CD4-positive, alpha-beta memory T cell (primary cell): ENCODE measurements at regions not wholly inside any gene's neighbourhood (a gene's known extent, or its start where the extent isn't known, plus 50 kb on each side); places are given as distances from the start of the nearest gene placed in this dataset.

ENCODE experiments used
- CTCF ChIA-PET: fragments of 350-600 bp; sonication (Branson Sonifier 250); formaldehyde crosslinking; loops from one replicate; lab custom pipeline; 2021; ENCODE audit warnings: inconsistent platforms; ENCODE audit not compliant: partially characterized antibody; lab: Charles Lee
- POLR2A ChIA-PET: fragments of 350-600 bp; sonication (Branson Sonifier 250); formaldehyde crosslinking; loops from one replicate; lab custom pipeline; 2021; ENCODE audit not compliant: partially characterized antibody; lab: Charles Lee
- DNase-seq, 5 donors: peaks; one replicate each; pipeline versions ENCODE4 v3.0.0 to v3.0.0-alpha.2; 2020 to 2022; ENCODE audit warnings: mixed read lengths in 1 of 5
- H3K27ac ChIP-seq: one replicate; pipeline ENCODE4 v1.7.0; 2013; ENCODE audit warnings: low read depth, low read length
- H3K27me3 ChIP-seq: 2 replicates; pipeline ENCODE4 v1.7.0; 2013; ENCODE audit warnings: mild to moderate bottlenecking, low read length, moderate library complexity; ENCODE audit not compliant: insufficient read depth
- H3K36me3 ChIP-seq: 2 replicates; pipeline ENCODE4 v1.7.0; 2013; ENCODE audit warnings: mild to moderate bottlenecking, low read length, moderate library complexity; ENCODE audit not compliant: insufficient read depth
- H3K4me1 ChIP-seq: 2 replicates; pipeline ENCODE4 v1.7.0; 2013; ENCODE audit warnings: mild to moderate bottlenecking, low read length, moderate library complexity; ENCODE audit not compliant: insufficient read depth
- H3K4me3 ChIP-seq, 2 donors: one replicate each; pipeline ENCODE4 v1.7.0; 2013; ENCODE audit warnings: low read length in 2 of 2, mild to moderate bottlenecking in 1 of 2
- H3K9me3 ChIP-seq, 2 donors: one replicate each; pipeline ENCODE4 v1.7.0; 2013; ENCODE audit warnings: low read length in 2 of 2, control low read depth in 1 of 2; ENCODE audit not compliant: control insufficient read depth in 1 of 2
- H3K27ac Mint-ChIP-seq, 7 donors: one replicate each; pipeline ENCODE4 v1.8.0; 2020 to 2021; ENCODE audit warnings: mixed read lengths in 7 of 7, mild to moderate bottlenecking in 6 of 7, inconsistent platforms in 3 of 7, moderate library complexity in 3 of 7
- H3K27me3 Mint-ChIP-seq, 2 donors: one replicate each; pipeline ENCODE4 v1.8.0; 2020 to 2021; ENCODE audit warnings: mixed read lengths in 2 of 2
- H3K36me3 Mint-ChIP-seq, 2 donors: one replicate each; pipeline ENCODE4 v1.8.0; 2020 to 2021; ENCODE audit warnings: mixed read lengths in 2 of 2, inconsistent platforms in 1 of 2, mild to moderate bottlenecking in 1 of 2
- H3K4me1 Mint-ChIP-seq, 4 donors: one replicate each; pipeline ENCODE4 v1.8.0; 2020 to 2021; ENCODE audit warnings: mixed read lengths in 4 of 4, mild to moderate bottlenecking in 1 of 4
- H3K4me3 Mint-ChIP-seq, 8 donors: one replicate each; pipeline ENCODE4 v1.8.0; 2020 to 2021; ENCODE audit warnings: mixed read lengths in 8 of 8, mild to moderate bottlenecking in 7 of 8, moderate library complexity in 6 of 8, inconsistent platforms in 3 of 8
- H3K9me3 Mint-ChIP-seq, 8 donors: one replicate each; pipeline ENCODE4 v1.8.0; 2020 to 2021; ENCODE audit warnings: mixed read lengths in 8 of 8, mild to moderate bottlenecking in 5 of 8, inconsistent platforms in 3 of 8, moderate library complexity in 1 of 8
- intact Hi-C: fragments of 100-400 bp; cut with micrococcal nuclease; formaldehyde crosslinking; loops from one replicate; pipeline ENCODE4 v1.15.1; 2023

DNA sequence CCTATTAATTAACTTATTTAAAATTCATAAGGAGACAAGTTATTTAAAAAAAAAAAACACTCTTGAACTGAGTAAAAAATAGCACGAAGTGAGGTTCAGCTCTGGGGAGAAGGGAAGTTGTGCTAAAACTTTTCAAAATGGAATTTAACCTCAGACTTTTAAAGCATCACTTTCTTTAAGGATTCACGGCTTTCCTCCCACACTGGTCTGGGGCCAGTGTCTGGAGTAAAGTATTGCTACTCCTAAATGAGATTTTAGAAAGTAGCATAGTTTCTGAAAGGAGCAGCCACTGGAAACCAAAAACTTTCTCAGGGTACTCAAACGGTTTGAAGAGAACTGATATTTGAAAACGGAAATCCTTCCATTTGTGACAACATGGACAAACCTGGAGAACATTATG lies 97.7 kb upstream of the CYP1B1 start:
- Histone ChIP-seq H3K9me3 (no peaks in the 10 kb centered on the region), H3K4me3 (no peak overlapping the region), H3K27me3 (no peaks in the 10 kb centered on the region), H3K27ac (no peak overlapping the region), H3K4me1 (no peaks in the 10 kb centered on the region), H3K36me3 (no peaks in the 10 kb centered on the region)
- no peak overlapping the region for H3K4me3 Mint-ChIP-seq
- peaks cover 0 to 2% (median 0%) of the 10 kb centered on the region in 8 donors for H3K9me3 Mint-ChIP-seq
- H3K27ac Mint-ChIP-seq, result no peak overlapping the region
- ChIA-PET CTCF (no interaction called here), POLR2A (no interaction called here)
- peaks cover 17 to 25% of the 10 kb centered on the region in 2 donors for H3K27me3 Mint-ChIP-seq
- intact Hi-C loops, result no loop called here
- no peaks in the 10 kb centered on the region for H3K4me1 Mint-ChIP-seq
- DNase-seq, result no peak
- H3K36me3 Mint-ChIP-seq, result no peaks in the 10 kb centered on the region

DNA sequence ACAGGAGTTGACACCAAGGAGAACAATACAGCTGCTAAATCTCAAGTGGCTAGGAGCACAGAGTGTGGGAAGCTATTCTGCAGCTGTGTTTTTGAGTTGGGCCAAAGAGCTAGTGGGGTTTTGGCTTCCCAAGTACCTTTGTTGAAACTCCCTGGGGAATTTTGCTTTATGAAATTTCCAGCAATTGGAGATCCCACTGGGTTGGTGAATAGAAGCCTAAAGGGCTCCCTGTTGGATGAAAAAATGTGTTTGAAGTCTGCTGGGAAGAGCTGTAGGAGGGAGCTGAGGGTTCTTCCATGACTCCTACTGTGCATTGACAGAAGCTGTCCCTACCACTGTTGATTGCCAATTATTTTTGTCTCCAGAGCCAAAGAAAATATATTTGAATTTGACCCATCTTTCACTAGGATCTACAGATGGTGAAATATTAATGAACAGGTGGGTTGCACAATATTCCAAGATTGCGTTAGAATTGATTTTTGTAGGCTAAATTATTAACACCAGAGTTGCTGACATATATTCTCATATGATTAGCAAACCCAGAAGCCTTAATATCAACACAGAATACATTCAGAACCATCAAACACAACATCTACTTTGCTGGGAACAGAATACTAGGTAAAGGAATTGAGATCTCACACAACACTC lies 95.4 kb upstream of the CYP1B1 start:
- DNase-seq, result no peak
- intact Hi-C loops, result no loop called here
- ChIA-PET POLR2A (no interaction called here), CTCF (no interaction called here)
- Mint-ChIP-seq H3K4me1 (no peaks in the 10 kb centered on the region), H3K27ac (no peak overlapping the region), H3K4me3 (no peak overlapping the region), H3K27me3 (peaks cover 16 to 28% of the 10 kb centered on the region in 2 donors), H3K9me3 (peaks cover 0 to 2% (median 0%) of the 10 kb centered on the region in 8 donors), H3K36me3 (no peaks in the 10 kb centered on the region)
- H3K27me3 ChIP-seq, result no peaks in the 10 kb centered on the region
- H3K4me3 ChIP-seq, result no peak overlapping the region
- no peak overlapping the region for H3K27ac ChIP-seq
- H3K36me3 ChIP-seq, result no peaks in the 10 kb centered on the region
- H3K4me1 ChIP-seq, result no peaks in the 10 kb centered on the region
- no peaks in the 10 kb centered on the region for H3K9me3 ChIP-seq

DNA sequence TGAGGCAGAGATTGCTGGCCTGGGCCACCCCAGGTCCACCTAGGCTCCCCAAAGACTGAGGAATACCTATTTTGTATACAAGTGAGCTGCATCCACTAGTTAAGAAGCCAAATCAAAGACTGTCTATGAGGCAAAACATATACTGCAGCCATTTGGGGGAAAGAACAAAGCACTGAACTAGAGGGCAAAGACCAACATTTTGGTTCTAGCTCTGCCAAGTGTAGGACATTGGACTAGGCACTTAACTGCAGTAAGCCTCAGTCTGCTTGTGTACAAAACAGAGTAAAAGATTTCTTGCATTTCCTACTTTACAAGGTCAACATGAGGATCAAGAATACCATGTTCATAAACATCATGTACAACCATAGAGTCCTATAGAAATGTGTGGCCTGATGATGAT lies 94.8 kb upstream of the CYP1B1 start:
- H3K36me3 ChIP-seq, result no peaks in the 10 kb centered on the region
- intact Hi-C loops, result no loop called here
- Mint-ChIP-seq H3K9me3 (peaks cover 0 to 2% (median 0%) of the 10 kb centered on the region in 8 donors), H3K27me3 (peaks cover 16 to 31% of the 10 kb centered on the region in 2 donors), H3K4me3 (no peak overlapping the region), H3K4me1 (no peaks in the 10 kb centered on the region), H3K36me3 (no peaks in the 10 kb centered on the region), H3K27ac (no peak overlapping the region)
- no peak overlapping the region for H3K4me3 ChIP-seq
- no peaks in the 10 kb centered on the region for H3K27me3 ChIP-seq
- no peaks in the 10 kb centered on the region for H3K4me1 ChIP-seq
- H3K27ac ChIP-seq, result no peak overlapping the region
- H3K9me3 ChIP-seq, result no peaks in the 10 kb centered on the region
- DNase-seq, result no peak
- ChIA-PET POLR2A (no interaction called here), CTCF (no interaction called here)

DNA sequence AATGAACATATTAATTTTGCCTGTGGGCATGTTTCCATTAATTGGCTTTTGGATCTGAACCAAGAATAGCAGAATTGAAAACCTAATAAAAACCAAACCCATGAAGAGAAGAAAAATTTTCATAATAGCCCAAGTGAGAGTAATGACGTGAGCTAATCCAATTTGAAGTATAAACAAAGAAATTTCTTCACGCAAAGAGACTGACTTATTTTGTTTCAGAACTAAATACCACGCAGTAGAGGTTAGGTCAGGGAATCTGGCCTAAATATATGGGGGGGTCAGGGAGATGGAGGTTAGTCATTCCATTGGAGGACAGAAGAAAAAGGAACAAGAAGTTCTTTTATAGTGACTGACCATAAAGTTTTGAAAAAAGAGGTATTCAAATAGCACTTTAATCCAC lies 94.1 kb upstream of the CYP1B1 start:
- no peak overlapping the region for H3K4me3 ChIP-seq
- H3K27me3 ChIP-seq, result no peaks in the 10 kb centered on the region
- POLR2A ChIA-PET, result no interaction called here
- H3K36me3 ChIP-seq, result no peaks in the 10 kb centered on the region
- no peaks in the 10 kb centered on the region for H3K36me3 Mint-ChIP-seq
- no peaks in the 10 kb centered on the region for H3K9me3 ChIP-seq
- intact Hi-C loops, result no loop called here
- no peaks in the 10 kb centered on the region for H3K4me1 Mint-ChIP-seq
- peaks cover 0 to 2% (median 0%) of the 10 kb centered on the region in 8 donors for H3K9me3 Mint-ChIP-seq
- H3K27ac Mint-ChIP-seq, result no peak overlapping the region
- no peak overlapping the region for H3K27ac ChIP-seq
- H3K27me3 Mint-ChIP-seq, result peaks cover 16 to 33% of the 10 kb centered on the region in 2 donors
- H3K4me1 ChIP-seq, result no peaks in the 10 kb centered on the region
- no peak for DNase-seq
- H3K4me3 Mint-ChIP-seq, result no peak overlapping the region
- CTCF ChIA-PET, result no interaction called here

DNA sequence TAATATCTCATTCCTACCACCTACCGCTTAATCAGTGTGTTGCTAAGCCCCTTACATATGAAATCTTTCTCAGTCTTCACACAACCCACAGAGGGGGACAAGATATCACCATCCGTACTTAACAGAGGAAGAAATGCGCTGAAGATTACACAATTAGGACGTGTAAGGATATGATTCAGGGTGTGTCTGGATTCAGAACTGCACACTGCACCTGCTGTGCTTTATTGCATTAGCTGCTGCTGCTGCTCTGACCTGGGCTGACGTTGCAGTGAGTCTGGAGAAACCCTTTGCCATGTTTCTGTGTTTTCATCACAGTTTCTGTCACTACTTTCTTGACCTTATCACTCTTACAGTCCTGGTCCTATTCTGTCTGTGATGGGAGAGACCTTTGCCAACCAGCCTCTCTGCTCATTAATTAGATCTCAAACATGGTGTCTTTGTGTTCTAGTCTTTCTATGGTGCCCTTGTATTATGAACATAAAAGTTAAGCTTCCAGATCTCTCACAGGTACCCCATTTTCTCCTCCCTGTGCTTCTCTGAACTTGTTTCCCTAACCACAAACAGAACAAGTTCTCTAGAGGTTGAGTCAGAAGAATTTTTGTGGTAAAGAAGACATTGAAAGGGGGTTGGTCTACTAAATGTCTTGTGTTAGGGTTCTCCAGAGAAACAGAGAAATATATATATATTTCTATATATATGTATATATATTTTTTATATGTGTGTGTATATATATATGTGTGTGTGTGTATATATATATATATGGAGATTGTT lies 92.9 kb upstream of the CYP1B1 start:
- no peaks in the 10 kb centered on the region for H3K36me3 Mint-ChIP-seq
- POLR2A ChIA-PET, result no interaction called here
- DNase-seq, result no peak

DNA sequence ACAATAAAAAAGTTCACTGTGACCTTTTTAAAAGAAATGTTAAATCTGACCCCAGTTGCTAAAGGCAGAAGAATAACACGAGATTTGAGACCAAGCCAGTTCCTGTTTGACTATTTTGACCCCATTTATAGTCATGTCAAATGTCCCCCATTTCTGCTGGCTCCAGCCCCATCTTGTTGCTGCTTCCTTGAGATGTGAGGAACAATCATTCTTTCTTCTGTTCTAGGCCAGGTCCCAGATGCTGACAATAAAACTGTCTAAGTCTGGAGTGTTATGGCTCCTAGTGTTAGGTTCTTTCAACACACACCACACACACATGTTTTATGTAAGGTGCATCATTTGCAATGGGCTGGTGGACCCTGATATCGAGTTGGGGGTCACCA lies 92.0 kb upstream of the CYP1B1 start:
- Histone ChIP-seq H3K4me1 (no peaks in the 10 kb centered on the region), H3K9me3 (no peaks in the 10 kb centered on the region), H3K4me3 (no peak overlapping the region), H3K27ac (no peak overlapping the region), H3K27me3 (no peaks in the 10 kb centered on the region), H3K36me3 (no peaks in the 10 kb centered on the region)
- H3K4me1 Mint-ChIP-seq, result no peaks in the 10 kb centered on the region
- peaks cover 0 to 3% (median 0%) of the 10 kb centered on the region in 8 donors for H3K9me3 Mint-ChIP-seq
- H3K36me3 Mint-ChIP-seq, result no peaks in the 10 kb centered on the region
- H3K4me3 Mint-ChIP-seq, result no peak overlapping the region
- CTCF ChIA-PET, result no interaction called here
- no peak for DNase-seq
- POLR2A ChIA-PET, result no interaction called here
- H3K27ac Mint-ChIP-seq, result no peak overlapping the region
- H3K27me3 Mint-ChIP-seq, result peaks cover 22 to 33% of the 10 kb centered on the region in 2 donors
- intact Hi-C loops, result no loop called here

More for the DNA sequence above, 92.9 kb upstream of the CYP1B1 start:
- Histone ChIP-seq H3K4me1 (no peaks in the 10 kb centered on the region), H3K27me3 (no peaks in the 10 kb centered on the region), H3K27ac (no peak overlapping the region), H3K4me3 (no peak overlapping the region), H3K36me3 (no peaks in the 10 kb centered on the region), H3K9me3 (no peaks in the 10 kb centered on the region)
- H3K4me3 Mint-ChIP-seq, result no peak overlapping the region
- peaks cover 0 to 3% (median 0%) of the 10 kb centered on the region in 8 donors for H3K9me3 Mint-ChIP-seq
- peaks cover 22 to 33% of the 10 kb centered on the region in 2 donors for H3K27me3 Mint-ChIP-seq
- intact Hi-C loops, result no loop called here
- CTCF ChIA-PET, result no interaction called here
- H3K4me1 Mint-ChIP-seq, result no peaks in the 10 kb centered on the region
- H3K27ac Mint-ChIP-seq, result no peak overlapping the region

DNA sequence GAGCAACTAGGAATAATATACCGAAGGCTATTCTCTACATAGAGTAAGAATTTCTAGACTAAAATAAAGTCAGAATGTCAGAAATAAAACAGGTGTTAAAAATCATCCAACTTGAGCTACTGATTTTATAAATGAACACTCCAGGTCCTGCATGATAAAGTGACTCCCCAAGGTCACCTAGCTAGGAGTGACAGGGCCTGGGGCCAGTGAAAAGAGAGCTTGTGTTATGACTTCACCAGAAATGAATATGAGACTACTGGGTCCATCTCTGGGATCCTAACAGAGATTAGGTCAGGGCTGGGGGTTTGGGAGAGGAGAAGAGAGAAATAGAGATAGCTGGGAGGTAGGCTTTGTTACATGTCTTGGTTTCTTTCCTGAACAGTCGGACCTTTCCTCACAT lies 89.7 kb upstream of the CYP1B1 start:
- H3K4me3 Mint-ChIP-seq, result no peak overlapping the region
- CTCF ChIA-PET, result no interaction called here
- H3K27ac Mint-ChIP-seq, result no peak overlapping the region
- H3K27me3 Mint-ChIP-seq, result peaks cover 22 to 41% of the 10 kb centered on the region in 2 donors
- no peak overlapping the region for H3K27ac ChIP-seq
- no peaks in the 10 kb centered on the region for H3K4me1 Mint-ChIP-seq
- intact Hi-C loops, result no loop called here
- no peaks in the 10 kb centered on the region for H3K4me1 ChIP-seq
- POLR2A ChIA-PET, result no interaction called here
- no peaks in the 10 kb centered on the region for H3K9me3 ChIP-seq
- no peaks in the 10 kb centered on the region for H3K36me3 ChIP-seq
- no peaks in the 10 kb centered on the region for H3K27me3 ChIP-seq
- peaks cover 0 to 3% (median 0%) of the 10 kb centered on the region in 8 donors for H3K9me3 Mint-ChIP-seq
- no peak for DNase-seq
- H3K4me3 ChIP-seq, result no peak overlapping the region
- H3K36me3 Mint-ChIP-seq, result no peaks in the 10 kb centered on the region
